NCI-H446 (cell line): ENCODE measurements at regions not wholly inside any gene's neighbourhood (a gene's known extent, or its start where the extent isn't known, plus 50 kb on each side); places are given as distances from the start of the nearest gene placed in this dataset.
A peak's percentile ranks its signal among the peaks of the same experiment; 100 is the strongest.

Experiments used
- DNase-seq, 2 experiments: peaks; one replicate each; lab custom pipeline; 2025; lab: John Stamatoyannopoulos, UW

DNA sequence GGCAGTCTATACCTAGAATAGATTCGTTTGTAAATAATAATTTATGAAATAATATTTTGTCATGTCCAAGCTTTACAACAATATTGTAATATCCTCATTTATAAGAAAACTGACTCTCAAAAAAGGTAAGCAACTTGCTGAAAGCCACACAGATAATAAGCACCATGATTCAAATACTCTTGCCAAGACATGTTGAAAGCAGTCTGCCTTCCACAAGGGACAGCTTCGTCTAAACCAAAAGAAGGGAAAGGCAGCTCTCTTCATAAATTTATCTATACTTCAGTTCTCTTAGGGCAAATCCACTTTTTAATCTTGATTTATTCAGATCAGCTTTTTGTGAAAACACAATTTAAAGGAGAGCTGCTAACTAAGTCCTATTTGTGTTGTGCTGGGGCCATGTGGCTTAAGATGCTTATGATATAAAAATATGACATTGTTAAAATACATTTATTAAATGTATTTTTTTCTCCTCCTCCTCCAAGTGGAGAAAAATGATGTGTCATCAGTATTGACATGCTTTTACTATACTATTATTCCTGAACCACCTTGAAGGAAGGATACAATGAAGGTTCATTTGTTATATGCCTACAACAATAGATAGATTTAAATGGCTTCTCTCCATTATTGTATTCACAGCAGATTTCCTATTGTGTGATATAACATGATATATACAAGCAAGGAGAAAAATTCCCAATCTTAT, 737.0 kb downstream of the HDGFL1 start:
- DNase-seq, result no peak

DNA sequence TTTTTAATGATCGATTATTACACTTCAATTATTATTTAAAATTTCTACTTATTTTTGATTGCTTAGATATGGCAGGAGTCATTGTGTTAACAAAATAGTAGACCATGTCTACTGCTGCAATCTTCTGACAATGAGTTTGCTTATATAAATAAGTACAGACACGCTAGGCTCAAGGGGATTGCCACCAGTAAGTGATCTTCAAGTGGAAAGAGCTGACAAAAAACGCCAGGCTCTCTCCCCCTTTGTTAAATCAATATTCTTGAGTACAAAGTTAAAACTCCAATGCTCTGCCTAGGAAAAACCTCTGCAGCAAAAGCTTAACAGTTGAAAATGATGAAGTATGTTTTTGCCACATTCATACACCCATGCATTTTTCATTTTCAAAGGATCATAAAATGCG, 738.1 kb downstream of the HDGFL1 start:
- DNase-seq, result no peak

DNA sequence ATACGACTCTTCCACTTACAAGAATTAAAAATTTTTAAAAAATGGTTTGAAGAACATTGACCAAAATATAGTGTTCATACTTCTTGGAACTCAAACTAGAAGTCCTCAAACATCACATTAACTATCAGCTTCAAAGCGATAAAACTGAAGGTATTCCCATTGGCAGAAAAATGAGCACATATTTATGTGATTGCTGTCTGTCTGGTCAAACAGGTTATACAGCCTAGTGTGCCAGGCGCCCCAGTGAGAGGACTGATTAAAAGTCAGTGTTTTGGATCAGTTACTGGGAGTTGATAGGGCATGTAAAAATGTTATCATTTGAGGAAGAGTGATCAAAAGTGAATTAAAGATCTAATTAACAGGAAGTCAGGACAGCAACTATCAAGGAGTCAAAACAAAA, 738.8 kb downstream of the HDGFL1 start:
- DNase-seq, result no peak

DNA sequence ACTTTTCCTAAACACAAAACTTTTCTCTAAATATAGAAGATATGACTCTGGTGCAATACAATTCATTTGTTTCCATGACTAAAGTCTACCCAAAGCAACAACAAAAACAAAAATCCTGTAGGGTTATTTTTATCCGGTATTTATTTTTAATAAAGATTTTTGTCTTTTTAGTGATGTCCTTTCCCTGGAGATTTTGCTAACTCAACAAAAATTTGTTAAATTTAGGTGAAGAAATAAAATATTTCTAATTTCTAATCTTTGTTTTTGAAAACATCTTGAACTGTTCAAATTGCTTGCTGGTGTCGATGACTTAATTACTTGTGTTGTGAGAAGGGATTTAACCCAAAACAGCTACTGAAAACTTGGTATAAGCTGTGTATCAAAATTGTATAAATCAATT, 741.8 kb downstream of the HDGFL1 start:
- DNase-seq, result no peak

DNA sequence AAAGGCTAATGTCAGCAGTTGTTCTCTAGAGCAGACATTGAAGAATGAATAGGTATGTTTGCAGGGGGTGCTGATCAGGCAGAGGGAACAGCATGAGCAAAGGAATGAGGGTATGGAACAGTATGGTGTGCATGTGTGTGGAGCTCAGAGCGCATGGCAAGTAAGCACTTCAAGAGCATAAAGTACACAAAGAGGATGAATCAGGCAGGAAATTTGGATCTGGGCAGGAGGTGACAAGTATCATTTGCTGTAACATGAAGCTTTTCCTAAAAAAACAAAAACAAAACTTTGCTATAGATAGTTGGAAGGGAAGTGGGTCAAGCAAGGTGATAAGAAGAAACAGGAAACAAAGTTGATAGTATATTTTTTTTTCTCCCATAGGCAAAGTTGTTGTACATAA, 746.8 kb downstream of the HDGFL1 start:
- DNase-seq, result no peak

DNA sequence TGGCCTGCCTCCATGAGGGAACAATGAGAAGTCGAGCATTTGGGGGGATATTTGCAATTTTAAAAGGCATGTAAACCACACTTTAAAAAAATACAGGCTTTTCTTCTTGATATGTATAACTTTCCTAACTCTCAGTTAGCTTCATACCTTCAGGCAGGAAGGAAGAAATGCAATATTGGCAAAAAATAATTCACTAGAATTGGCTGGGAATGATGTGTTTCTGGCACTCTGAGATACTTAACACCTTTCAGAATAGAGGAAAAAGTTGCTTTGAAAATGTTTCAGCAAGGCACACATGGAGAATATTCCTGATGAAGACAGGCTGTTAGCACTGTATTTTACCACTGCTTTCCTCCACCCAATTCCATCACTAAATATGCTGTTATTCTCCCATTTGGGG, 747.6 kb downstream of the HDGFL1 start:
- DNase-seq, result no peak

DNA sequence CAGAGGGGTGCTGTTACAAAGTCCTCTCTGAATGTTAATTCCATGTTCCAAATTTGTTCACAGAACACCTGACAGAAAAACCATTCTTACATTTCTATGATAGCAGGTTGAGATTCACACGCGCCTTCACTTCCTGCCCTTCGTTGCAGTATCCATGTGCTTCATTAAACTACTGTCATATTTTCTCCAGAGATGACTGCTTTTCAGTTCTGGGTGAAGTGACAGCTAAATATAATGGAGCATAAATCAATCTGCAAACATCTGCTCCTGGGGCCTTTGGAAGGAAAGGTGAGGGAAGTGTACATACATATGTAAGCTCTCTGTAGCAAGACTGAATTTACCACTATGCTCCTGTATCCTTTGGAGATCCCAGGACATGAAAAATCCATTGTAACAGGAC, 750.2 kb downstream of the HDGFL1 start:
- no peak for DNase-seq

DNA sequence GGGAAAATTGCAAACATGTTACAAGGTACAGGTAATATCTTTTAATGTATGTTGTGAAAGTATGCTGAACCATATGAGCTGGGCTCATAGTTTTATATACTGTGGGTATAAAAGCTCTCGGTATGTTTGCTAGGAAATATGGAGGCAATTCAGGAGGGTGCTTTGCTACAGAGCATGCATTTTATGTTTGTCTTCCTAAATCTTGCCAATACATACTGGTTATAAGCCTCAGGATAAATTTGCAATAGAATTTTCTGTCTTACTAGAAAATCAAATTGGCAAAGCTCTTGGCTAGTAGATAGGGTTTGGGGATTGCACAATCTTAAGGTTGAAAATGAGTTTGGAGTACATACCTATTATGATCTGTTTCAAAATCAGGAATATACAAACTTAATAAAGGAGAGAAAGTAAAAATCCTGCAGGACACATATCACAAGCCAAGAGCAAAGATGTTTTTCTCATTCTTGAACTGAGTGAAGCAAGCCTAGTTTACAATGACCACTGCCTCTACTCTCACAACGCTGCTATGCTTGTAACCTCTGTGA, 751.2 kb downstream of the HDGFL1 start:
- DNase-seq, result no peak

DNA sequence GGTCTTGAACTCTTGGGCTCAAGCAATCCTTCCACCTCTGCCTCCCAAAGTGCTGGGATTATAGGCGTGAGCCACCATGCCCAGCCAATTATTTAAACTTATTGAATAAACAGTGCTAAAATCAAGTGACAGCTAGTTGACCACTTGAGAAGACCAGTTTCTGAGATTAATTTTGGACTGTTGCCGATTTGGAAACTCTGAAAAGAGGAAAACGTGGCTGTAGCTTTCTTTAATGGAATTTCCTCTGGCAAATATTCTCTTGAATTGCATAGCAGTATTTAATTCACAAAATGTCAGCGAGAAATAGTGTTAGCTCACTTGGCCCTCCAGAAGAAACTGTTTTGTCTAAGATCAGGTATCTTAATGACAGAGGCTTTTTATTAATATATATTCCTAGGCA, 754.5 kb downstream of the HDGFL1 start:
- DNase-seq, result no peak

DNA sequence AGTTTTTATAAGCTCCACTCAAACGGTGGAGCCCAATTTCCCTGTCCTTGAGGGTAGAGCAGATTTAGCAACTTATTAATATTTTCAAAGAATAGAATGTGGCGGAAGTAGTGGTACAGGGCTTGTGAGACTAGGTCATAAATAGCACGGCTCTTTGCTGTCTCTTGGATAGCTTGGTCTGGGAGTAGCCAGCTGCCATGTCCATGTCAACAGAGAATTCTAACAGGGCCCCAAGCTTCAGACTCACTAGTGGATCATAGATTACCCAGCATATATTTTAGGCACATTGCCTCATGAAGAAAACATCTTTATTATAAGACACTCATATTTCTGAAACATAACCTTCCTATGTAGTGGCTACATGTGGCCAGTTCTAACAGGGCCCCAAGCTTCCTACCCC, 755.7 kb downstream of the HDGFL1 start:
- DNase-seq, result no peak

DNA sequence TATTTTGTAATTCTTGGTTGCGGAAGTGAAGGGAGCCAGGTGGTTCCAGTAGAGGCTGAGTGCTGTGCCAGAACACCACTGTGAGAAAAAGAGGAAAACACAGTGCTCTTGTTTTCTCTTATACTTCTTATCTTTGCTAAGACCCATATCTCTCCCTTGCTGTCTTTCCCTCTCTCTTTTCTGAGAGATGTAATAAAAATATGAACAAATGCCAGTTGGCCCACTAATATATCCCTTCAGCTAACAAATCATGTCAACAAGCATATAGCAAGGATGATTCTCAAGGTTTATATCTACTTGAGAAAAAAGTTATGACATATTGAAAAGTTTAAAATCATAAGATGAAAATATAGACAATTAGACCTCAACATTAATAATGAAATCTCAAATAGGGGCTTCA, 758.3 kb downstream of the HDGFL1 start:
- no peak for DNase-seq

DNA sequence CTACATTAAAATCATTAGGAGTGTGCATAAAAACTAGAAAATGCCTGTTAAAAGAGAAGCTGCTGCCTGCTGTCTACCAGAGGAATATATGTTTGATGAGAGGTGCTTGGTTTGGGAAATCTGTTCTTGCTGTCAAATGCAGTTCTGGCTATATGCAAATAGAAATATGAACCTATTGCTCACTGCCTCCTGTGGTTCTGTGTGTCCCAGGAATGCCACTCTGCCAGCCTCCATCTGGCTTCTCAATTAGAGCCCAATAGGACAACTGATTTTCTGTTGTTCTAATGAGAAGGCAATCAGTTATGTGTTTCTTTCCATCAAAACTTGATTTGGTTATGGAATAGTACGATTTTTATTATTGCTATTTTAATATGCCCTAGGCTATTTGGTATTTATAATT, 759.7 kb downstream of the HDGFL1 start:
- peak; percentile 64 to 82 for DNase-seq

DNA sequence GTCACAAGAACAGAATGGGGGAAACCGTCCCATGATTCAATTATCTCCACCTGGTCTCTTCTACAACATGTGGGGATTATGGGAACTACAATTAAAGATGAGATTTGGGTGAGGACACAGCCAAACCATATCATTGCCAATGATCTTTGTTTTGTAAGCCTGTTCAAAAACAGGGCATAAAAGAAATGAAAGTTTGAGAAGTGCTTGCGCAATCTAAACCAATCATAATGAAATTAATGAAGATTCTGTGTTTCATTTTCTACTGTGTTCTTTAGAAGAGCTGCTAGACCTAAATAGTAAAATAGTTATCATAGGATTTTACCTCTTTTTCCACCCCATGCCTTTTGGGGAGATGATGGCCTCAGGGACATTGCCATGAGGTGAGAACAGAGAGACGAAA, 761.3 kb downstream of the HDGFL1 start:
- no peak for DNase-seq

DNA sequence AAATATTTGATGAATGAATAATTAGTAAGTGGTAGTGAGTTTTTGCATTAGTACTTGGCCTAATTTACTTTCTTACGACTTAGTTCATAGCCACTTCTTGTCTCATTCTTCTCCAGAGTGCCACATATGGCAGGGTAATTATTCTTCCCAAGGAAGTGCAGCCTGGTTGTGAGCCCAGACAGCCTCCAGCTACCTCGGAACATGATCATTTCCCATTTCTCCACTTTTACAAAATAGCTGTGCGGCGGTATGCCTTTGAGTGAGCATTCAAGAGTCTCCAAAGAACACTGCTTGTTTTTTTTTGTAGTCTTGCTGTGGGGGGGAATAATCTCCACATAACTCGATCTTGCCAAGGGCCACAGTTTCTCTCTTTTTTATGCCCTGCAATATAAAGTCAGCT, 765.0 kb downstream of the HDGFL1 start:
- DNase-seq, result peak in 1 of 2 experiments; percentile 23

DNA sequence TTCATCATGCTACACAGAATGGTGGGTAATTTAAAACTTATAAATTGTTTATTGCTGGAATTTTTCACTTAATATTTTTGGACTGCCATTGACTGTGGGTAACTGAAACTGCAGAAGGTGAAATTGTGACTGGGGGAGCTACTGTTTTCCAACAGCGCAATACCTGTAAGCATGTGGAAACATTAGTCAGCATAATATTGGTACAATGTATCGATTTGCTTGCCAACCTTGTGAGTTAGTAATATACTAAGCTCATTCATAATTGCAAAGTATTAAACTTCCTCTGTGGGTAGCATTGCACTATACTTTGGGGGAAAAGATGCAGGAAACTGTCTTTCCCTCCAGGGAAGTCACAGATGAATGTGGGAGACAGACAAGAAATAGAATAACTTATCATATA, 766.5 kb downstream of the HDGFL1 start:
- DNase-seq, result no peak

DNA sequence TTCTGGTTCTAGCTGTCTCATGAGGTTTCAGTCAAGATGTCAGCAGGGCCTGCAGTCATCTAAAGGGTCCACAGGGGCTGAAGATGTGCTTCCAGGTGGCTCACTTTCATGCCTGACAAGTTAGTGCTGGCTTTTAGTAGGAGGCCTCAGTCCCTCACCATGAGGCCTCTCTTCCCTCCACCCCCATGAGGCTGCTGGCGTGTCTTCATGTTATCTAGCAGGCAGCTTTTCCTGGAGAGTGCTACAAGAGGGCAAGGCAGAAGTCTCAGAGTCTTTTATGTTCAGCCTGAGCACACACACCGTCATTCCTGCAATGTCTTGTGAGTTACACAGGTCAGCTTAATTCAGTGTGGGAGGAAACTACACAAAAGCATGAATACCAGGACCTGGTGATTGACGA, 769.9 kb downstream of the HDGFL1 start:
- DNase-seq, result no peak

DNA sequence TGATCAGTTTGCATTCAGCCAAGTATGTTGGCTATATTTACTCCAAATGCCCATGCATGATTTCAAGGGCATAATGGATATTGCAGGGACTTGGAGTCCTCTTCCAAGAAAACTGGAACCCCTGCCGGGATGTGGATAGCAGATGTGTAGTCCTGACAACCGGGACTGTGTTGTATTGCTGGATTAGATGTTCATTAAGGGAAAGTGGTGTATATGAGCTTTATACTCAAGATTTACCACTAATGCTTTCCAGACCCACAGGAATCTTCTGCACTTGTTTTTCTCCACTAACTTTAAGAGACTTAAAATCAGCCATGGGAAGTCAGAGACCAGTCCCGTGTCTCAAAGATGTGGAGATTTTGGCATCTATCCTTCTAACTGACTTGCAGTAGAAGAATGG, 770.9 kb downstream of the HDGFL1 start:
- peak; percentile 83 to 86 for DNase-seq

DNA sequence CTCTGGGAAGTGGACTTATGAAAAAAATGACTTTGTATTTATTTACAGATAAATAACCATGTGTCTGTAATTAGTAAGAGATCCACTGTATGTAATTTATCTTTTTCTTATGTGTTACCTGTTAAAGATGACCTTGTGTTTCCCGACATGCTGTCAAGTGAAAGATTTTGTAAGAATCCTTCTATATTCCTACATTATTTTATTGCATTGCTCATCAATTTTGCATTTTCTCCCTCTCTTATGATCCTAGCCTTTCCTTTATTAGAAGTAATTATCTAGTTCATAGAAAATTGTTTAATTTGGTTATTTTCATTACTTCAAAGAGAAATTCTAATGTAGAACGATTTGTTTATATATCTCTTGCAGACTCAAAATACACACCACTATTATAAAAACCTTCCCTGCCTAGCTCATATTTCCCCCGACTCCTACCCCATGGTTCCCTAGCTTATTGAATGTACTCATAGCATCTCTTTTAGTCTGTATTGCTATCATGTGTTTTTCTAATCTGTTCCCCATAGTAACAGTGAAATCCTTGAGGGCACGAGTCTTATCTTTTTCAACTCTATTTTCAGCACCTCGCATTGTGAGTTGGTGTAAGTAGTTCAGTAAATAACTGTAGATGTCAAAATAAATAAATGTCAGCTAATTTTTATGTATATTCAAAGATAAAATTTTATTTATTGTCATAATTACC, 774.4 kb downstream of the HDGFL1 start:
- no peak for DNase-seq

DNA sequence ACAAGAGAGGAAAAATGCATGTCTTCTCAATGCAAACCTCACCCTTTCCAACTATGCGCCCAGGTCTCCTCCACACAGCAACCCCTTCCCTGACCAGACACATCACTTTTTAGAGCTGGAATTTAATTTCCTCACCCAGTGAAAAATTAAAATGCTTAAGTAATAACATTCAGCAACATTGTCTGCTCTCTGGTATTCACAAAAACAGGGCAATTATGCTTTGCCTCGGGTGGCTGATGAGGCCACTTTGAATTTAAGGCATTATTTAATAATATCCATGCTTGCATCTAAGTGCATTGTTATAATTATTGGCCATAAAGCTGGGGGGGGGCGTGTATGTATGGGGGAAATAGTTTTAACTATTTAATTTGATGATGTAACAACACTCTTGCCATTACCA, 777.8 kb upstream of the NRSN1 start:
- no peak for DNase-seq

DNA sequence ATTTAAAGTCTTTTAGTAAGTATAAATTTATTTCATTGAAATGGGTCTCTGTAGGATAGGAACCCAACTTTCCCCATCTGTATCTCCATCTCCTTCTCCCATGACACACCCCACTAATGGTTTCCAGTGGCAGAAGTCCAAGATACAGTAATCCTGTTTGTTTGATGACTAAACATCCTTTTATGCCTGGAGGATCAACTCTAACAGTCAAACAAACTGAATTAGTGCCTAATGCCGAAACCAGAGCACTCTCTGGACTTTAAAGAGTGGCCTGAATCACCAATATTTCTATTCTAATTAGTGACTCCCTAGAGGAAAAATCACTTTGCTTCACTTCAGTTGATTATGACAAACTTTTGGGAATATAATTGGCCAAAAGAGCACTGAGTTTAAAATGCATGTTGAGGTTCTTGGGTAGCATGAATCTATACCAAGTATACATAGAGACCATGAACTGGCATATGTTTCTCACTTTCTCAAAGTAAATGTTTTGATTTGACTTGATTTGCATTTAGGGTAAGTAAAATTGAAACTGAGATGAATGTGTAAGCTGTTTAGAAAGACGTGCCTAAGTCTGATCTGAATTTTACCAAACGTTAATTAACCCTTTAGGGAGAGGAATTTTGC, 776.4 kb upstream of the NRSN1 start:
- peak; percentile 12 to 72 for DNase-seq

DNA sequence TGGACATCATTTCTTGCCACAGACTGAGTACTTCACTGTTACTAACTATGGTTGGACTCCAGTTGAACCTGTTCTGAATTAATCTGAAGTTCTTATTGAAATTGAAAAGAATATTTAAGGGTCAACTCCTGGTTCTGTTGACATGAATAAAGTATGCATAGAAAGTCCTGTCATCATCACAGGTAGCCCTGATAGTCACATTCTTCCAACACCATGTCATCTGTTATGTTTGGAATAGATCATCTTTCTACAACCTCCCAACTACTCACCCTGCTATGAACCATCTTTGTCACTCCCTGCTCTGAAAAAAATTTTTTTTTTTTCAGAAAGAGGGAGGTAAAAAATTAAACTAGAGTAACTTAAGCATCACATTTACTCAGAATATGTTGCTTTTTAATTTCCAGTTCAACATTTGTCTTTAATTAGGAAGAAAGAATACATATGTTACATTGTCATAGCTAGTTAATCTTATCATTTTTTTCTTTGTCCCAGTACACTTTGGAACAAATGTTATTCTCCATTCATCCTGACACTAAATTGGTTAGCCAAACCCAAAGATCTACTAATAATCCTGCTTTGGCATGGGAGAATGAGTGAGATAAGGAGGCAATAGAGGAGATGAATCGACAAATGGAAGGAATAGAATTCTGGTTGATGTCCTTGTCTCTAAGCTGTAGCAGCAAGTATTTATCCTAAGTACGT, 775.1 kb upstream of the NRSN1 start:
- no peak for DNase-seq

DNA sequence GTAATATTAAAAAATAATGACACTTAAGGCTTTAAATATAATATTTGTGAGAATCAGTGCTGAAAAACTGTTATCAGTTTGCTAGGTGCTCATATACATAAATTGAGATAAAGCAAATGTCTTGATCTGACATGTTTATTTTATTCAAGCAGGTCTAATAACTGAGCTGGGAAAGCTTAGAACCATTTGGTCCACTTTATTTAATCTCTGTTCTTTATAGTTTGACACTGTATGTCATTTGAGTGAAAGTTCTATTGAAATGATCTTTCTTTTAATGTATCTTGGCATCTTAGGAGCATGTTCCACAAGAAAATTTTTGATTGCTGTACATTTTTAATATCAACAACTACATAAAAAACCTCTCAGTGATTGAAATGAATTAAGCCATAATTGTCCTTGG, 772.0 kb upstream of the NRSN1 start:
- no peak for DNase-seq
